ENCODE measurements at regions not wholly inside any gene's neighbourhood (a gene's known extent, or its start where the extent isn't known, plus 50 kb on each side); places are given as distances from the start of the nearest gene placed in this dataset.

- TF ChIP-seq CTCF (IDR thresholded peaks at IDR 0.05) (no peak), EP300 (IDR thresholded peaks at IDR 0.05) (no peak), POLR2AphosphoS5 (IDR thresholded peaks at IDR 0.05) (no peak)
These were observed 231.0 kb upstream of the PRSS58 start for GRCh38 chr7:142488842-142489241.
